Liver (tissue), 8 donors: ENCODE measurements at regions not wholly inside any gene's neighbourhood (a gene's known extent, or its start where the extent isn't known, plus 50 kb on each side); places are given as distances from the start of the nearest gene placed in this dataset.

Experiments used
- DNase-seq: peaks from one replicate; pipeline ENCODE4 v3.0.0-alpha.2; 2017; ENCODE audit warnings: low spot score
- H3K27ac ChIP-seq, 2 donors: one replicate each; pipeline ENCODE4 v1.7.0; 2013; ENCODE audit warnings: inconsistent platforms in 2 of 2, low read length in 2 of 2, control low read depth in 1 of 2, low read depth in 1 of 2, mild to moderate bottlenecking in 1 of 2
- H3K27me3 ChIP-seq, 4 donors: one replicate each; pipeline versions ENCODE4 v1.6.1 to v1.7.0; 2013; ENCODE audit warnings: low read length in 3 of 4, inconsistent platforms in 1 of 4, mild to moderate bottlenecking in 1 of 4, moderate library complexity in 1 of 4; ENCODE audit not compliant: control insufficient read depth in 4 of 4, insufficient read depth in 4 of 4
- H3K36me3 ChIP-seq, 4 donors: one replicate each; pipeline versions ENCODE4 v1.6.1 to v1.7.0; 2013; ENCODE audit warnings: low read length in 3 of 4, mild to moderate bottlenecking in 3 of 4, low read depth in 1 of 4, moderate library complexity in 1 of 4; ENCODE audit not compliant: control insufficient read depth in 4 of 4, insufficient read depth in 3 of 4
- H3K4me1 ChIP-seq, 4 donors: one replicate each; pipeline versions ENCODE4 v1.6.1 to v1.7.0; 2013; ENCODE audit warnings: low read length in 3 of 4, mild to moderate bottlenecking in 3 of 4, moderate library complexity in 1 of 4; ENCODE audit not compliant: control insufficient read depth in 4 of 4, insufficient read depth in 4 of 4
- H3K4me3 ChIP-seq, 3 donors: one replicate each; pipeline versions ENCODE4 v1.6.1 to v1.7.0; 2013; ENCODE audit warnings: low read length in 3 of 3, control low read depth in 1 of 3, low read depth in 1 of 3, mild to moderate bottlenecking in 1 of 3
- H3K9ac ChIP-seq, 2 donors: one replicate each; pipeline ENCODE4 v1.7.0; 2013; ENCODE audit warnings: low read length in 2 of 2, mild to moderate bottlenecking in 2 of 2, moderate library complexity in 2 of 2, control low read depth in 1 of 2, low read depth in 1 of 2
- H3K9me3 ChIP-seq, 4 donors: one replicate each; pipeline versions ENCODE4 v1.6.1 to v1.7.0; 2013; ENCODE audit warnings: low read length in 3 of 4; ENCODE audit not compliant: control insufficient read depth in 4 of 4
- CTCF ChIP-seq: fragments of 150-350 bp; IDR thresholded peaks from 2 replicates; pipeline ENCODE4 v1.5.1; 2017; ENCODE audit warnings: improper control_type of control experiment, low read depth, low read length; ENCODE audit not compliant: missing input control
- EGR1 ChIP-seq, 2 donors: IDR thresholded peaks; 2 replicates each; pipeline ENCODE4 v1.6.1; 2016 to 2018; ENCODE audit warnings: antibody characterized with exemption in 2 of 2, low read depth in 2 of 2
- FOXA1 ChIP-seq: IDR thresholded peaks from 2 replicates; pipeline ENCODE4 v1.6.1; 2016; ENCODE audit warnings: antibody characterized with exemption
- FOXA2 ChIP-seq: IDR thresholded peaks from 2 replicates; pipeline ENCODE4 v1.6.1; 2016; ENCODE audit warnings: antibody characterized with exemption
- GABPA ChIP-seq, 2 donors: IDR thresholded peaks in 1 of 2; conservative IDR thresholded peaks in 1 of 2; 2 replicates each; pipeline ENCODE4 v1.6.1; 2016; ENCODE audit warnings: antibody characterized with exemption in 2 of 2, mild to moderate bottlenecking in 1 of 2, moderate library complexity in 1 of 2
- HNF4G ChIP-seq: IDR thresholded peaks from 2 replicates; pipeline ENCODE4 v1.6.1; 2016; ENCODE audit warnings: antibody characterized with exemption
- JUND ChIP-seq, 2 donors: IDR thresholded peaks; 2 replicates each; pipeline ENCODE4 v1.6.1; 2016; ENCODE audit warnings: antibody characterized with exemption in 2 of 2
- MAX ChIP-seq: IDR thresholded peaks from 2 replicates; pipeline ENCODE4 v1.6.1; 2016; ENCODE audit warnings: antibody characterized with exemption
- RAD21 ChIP-seq, 2 donors: IDR thresholded peaks; 2 replicates each; pipeline ENCODE4 v1.6.1; 2016; ENCODE audit warnings: antibody characterized with exemption in 2 of 2, mild to moderate bottlenecking in 2 of 2
- SP1 ChIP-seq: IDR thresholded peaks from 2 replicates; pipeline ENCODE4 v1.6.1; 2018; ENCODE audit warnings: antibody characterized with exemption, mild to moderate bottlenecking
- TAF1 ChIP-seq: conservative IDR thresholded peaks from 2 replicates; pipeline ENCODE4 v1.6.1; 2016; ENCODE audit warnings: antibody characterized with exemption, mild to moderate bottlenecking
- YY1 ChIP-seq: IDR thresholded peaks from 2 replicates; pipeline ENCODE4 v1.6.1; 2016; ENCODE audit warnings: antibody characterized with exemption, mild to moderate bottlenecking
- ZBTB33 ChIP-seq: IDR thresholded peaks from 2 replicates; pipeline ENCODE4 v1.6.1; 2016; ENCODE audit warnings: antibody characterized with exemption
- WGBS: extraction: QIAGEN DNeasy Blood & Tissue Kit; methylation state at CpG from one replicate; pipeline ENCODE4 v1.1.7; 2013; 5-methylcytosine and 5-hydroxymethylcytosine counted together
- TF ChIP-seq, protein P1 (sequence below): IDR thresholded peaks from 2 replicates; pipeline ENCODE4 v1.6.1; 2016; ENCODE audit warnings: antibody characterized with exemption, mild to moderate bottlenecking
- TF ChIP-seq, protein P2 (sequence below): IDR thresholded peaks from 2 replicates; pipeline ENCODE4 v1.6.1; 2016; ENCODE audit warnings: antibody characterized with exemption
- donor health status: healthy.
- donor health status: healthy.
- donor health status: healthy.
- donor health status: healthy.
- donor health status: healthy.

DNA sequence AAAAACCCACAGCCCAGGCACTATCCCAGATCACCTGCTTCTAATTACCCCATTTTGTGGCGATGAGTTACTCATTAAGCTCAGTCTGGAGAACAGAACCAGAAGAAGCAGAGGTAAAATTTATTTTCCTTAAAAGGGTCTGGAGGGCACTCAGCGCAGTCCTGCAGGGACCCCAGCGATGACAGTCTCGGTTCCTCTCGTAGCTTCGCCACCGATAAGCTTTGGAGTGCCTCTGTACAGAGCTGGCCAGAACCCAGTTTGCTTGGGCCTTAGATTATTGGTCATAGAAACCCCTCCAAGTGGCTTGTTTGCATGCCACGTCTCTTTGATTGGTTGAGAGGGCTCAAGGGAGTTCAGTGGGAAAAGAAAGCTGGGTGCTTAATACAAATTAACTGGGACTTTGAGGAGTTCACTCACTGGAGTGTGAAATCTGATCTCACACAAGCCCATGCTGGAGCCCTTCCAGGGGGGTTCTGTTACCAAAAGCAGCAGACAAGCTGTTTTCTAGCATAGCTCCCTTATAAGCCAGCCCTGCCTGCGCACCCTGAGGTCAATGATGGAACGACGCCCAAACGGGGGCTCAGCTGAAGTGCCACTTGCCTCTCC, 158.5 kb upstream of the ARID1B start:
- Histone ChIP-seq H3K4me1 (no peaks in the 10 kb centered on the region), H3K27me3 (no peaks in the 10 kb centered on the region), H3K36me3 (no peaks in the 10 kb centered on the region), H3K27ac (no peak overlapping the region), H3K9me3 (no peaks in the 10 kb centered on the region), H3K9ac (no peak overlapping the region), H3K4me3 (no peak overlapping the region)
- 70% methylated on average over 12 of the region's 12 CpGs for WGBS
- no peak for DNase-seq
- no peak for TF ChIP-seq MAX
- TF ChIP-seq, protein P1, sequence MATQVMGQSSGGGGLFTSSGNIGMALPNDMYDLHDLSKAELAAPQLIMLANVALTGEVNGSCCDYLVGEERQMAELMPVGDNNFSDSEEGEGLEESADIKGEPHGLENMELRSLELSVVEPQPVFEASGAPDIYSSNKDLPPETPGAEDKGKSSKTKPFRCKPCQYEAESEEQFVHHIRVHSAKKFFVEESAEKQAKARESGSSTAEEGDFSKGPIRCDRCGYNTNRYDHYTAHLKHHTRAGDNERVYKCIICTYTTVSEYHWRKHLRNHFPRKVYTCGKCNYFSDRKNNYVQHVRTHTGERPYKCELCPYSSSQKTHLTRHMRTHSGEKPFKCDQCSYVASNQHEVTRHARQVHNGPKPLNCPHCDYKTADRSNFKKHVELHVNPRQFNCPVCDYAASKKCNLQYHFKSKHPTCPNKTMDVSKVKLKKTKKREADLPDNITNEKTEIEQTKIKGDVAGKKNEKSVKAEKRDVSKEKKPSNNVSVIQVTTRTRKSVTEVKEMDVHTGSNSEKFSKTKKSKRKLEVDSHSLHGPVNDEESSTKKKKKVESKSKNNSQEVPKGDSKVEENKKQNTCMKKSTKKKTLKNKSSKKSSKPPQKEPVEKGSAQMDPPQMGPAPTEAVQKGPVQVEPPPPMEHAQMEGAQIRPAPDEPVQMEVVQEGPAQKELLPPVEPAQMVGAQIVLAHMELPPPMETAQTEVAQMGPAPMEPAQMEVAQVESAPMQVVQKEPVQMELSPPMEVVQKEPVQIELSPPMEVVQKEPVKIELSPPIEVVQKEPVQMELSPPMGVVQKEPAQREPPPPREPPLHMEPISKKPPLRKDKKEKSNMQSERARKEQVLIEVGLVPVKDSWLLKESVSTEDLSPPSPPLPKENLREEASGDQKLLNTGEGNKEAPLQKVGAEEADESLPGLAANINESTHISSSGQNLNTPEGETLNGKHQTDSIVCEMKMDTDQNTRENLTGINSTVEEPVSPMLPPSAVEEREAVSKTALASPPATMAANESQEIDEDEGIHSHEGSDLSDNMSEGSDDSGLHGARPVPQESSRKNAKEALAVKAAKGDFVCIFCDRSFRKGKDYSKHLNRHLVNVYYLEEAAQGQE, result no peak
- TF ChIP-seq GABPA (IDR thresholded peaks at IDR 0.05 in 1 of 2, conservative IDR thresholded peaks at IDR 0.05 in 1 of 2), result no peak
- TF ChIP-seq CTCF, result no peak
- TF ChIP-seq, protein P2, sequence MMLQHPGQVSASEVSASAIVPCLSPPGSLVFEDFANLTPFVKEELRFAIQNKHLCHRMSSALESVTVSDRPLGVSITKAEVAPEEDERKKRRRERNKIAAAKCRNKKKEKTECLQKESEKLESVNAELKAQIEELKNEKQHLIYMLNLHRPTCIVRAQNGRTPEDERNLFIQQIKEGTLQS, result no peak
- TF ChIP-seq RAD21 (IDR thresholded peaks at IDR 0.05), result no peak
- no peak for TF ChIP-seq FOXA2
- no peak for TF ChIP-seq HNF4G
- no peak for TF ChIP-seq JUND (IDR thresholded peaks at IDR 0.05)
- no peak for TF ChIP-seq ZBTB33
- TF ChIP-seq SP1, result no peak
- TF ChIP-seq FOXA1, result no peak
- TF ChIP-seq YY1, result no peak
- TF ChIP-seq TAF1, result no peak

DNA sequence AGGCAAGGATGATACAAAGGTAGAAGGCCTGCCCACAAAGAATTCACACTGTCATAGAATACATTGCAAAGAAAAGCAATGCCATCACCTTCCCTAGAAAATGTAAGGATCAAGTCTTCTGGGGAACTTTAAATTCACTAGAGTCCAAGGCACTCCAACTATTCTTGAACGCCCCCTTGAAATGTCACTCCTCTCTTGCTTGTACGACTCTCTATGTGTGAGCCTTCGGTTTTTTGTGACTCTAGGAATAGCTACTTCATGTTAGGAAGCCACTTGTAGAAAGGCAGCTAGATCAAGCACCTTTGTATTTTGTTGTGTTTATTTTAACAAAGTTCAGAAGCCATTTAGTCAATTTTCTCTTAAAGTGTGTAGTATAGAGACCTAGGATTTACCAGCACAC, 159.2 kb upstream of the ARID1B start:
- no peak for DNase-seq
- Histone ChIP-seq H3K4me1 (no peaks in the 10 kb centered on the region), H3K9ac (no peak overlapping the region), H3K4me3 (no peak overlapping the region), H3K36me3 (no peaks in the 10 kb centered on the region), H3K27ac (no peak overlapping the region), H3K27me3 (no peaks in the 10 kb centered on the region), H3K9me3 (peaks cover 0 to 2% (median under 1%) of the 10 kb centered on the region in 4 donors)
- WGBS, result 81% methylated on average over 3 of the region's 3 CpGs
- TF ChIP-seq EGR1 (IDR thresholded peaks at IDR 0.05; ENCODE audit: low read depth in 2 of 2) (no peak), FOXA2 (no peak), JUND (IDR thresholded peaks at IDR 0.05) (no peak), GABPA (IDR thresholded peaks at IDR 0.05 in 1 of 2, conservative IDR thresholded peaks at IDR 0.05 in 1 of 2) (no peak), RAD21 (IDR thresholded peaks at IDR 0.05) (no peak), SP1 (no peak), ZBTB33 (no peak), YY1 (no peak)
- TF ChIP-seq, protein P1, result no peak
